ENCODE measurements at regions not wholly inside any gene's neighbourhood (a gene's known extent, or its start where the extent isn't known, plus 50 kb on each side); places are given as distances from the start of the nearest gene placed in this dataset.
"Not testable (repeated sequence)": the region's sequence is repeated elsewhere in the genome, so short reads cannot be mapped to it uniquely, and the experiment has no call there.

DNA sequence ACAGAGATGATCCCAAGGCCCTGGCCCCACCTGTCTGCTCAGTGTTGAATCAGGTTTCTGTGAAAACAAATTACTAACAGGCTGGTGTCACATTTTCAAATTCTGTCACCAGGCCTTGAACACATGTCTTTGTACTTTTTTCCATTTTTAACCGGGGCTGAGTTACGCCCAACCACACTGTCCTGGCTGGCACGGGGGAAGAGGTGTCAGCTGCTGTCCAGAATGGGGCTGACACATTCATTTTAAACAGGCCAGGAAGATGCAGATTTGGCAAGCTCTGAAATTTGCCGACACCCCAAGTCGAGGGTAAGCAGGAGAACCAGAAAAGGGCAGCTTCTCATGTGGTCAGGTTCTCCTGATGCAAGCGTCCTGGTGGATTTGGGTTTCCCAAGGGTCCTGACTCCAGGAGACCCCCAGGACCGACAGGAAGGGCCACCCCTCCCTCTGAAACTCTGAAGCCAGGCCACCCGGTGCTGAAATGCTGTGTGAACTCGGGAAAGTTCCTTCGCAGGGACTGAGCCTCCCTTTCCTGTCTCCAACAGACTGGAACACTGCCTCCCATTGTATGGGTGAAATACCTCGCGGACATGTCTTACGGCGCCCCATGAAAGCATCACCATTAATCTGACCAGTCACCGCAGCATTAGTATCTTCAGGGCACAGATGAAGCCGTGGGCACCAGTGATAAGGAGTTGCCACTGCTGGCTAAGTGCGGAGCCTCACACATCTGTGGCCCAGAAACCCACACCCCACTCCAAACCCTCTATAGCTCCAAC lies 90.5 kb upstream of the METTL9 start:
- TF ChIP-seq EZH2 (IDR thresholded peaks at IDR 0.05; ENCODE audit: borderline replicate concordance, low read depth, low read length, severe bottlenecking): not testable (repeated sequence)
- TF ChIP-seq, protein P1, sequence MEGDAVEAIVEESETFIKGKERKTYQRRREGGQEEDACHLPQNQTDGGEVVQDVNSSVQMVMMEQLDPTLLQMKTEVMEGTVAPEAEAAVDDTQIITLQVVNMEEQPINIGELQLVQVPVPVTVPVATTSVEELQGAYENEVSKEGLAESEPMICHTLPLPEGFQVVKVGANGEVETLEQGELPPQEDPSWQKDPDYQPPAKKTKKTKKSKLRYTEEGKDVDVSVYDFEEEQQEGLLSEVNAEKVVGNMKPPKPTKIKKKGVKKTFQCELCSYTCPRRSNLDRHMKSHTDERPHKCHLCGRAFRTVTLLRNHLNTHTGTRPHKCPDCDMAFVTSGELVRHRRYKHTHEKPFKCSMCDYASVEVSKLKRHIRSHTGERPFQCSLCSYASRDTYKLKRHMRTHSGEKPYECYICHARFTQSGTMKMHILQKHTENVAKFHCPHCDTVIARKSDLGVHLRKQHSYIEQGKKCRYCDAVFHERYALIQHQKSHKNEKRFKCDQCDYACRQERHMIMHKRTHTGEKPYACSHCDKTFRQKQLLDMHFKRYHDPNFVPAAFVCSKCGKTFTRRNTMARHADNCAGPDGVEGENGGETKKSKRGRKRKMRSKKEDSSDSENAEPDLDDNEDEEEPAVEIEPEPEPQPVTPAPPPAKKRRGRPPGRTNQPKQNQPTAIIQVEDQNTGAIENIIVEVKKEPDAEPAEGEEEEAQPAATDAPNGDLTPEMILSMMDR (IDR thresholded peaks at IDR 0.05; ENCODE audit: borderline replicate concordance, extremely low read depth, low read length, poor library complexity, severe bottlenecking): not testable (repeated sequence)

All from DND-41 (cell line).